ENCODE measurements at regions not wholly inside any gene's neighbourhood (a gene's known extent, or its start where the extent isn't known, plus 50 kb on each side); places are given as distances from the start of the nearest gene placed in this dataset.

DNA sequence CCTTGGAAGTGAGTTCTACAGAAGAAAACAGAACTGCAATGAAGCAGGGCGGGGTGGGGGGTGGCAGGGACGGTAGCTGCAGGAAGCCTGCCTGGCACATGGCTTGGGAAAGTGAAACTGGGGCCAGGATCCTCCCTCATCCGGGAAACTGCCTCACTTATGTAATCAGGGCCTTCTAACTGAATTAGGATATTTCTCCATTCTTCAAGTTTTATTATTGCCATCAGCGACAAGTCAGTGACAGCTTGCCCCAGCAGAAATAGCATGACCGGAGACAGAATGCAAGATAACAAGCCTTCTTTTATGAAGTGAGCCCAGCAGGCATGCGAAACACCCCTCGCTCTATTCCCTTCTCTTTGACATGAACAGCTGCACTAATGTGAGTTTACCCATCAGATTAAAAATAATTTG lies 77.5 kb upstream of the CACUL1 start:
- TF ChIP-seq, protein P1, sequence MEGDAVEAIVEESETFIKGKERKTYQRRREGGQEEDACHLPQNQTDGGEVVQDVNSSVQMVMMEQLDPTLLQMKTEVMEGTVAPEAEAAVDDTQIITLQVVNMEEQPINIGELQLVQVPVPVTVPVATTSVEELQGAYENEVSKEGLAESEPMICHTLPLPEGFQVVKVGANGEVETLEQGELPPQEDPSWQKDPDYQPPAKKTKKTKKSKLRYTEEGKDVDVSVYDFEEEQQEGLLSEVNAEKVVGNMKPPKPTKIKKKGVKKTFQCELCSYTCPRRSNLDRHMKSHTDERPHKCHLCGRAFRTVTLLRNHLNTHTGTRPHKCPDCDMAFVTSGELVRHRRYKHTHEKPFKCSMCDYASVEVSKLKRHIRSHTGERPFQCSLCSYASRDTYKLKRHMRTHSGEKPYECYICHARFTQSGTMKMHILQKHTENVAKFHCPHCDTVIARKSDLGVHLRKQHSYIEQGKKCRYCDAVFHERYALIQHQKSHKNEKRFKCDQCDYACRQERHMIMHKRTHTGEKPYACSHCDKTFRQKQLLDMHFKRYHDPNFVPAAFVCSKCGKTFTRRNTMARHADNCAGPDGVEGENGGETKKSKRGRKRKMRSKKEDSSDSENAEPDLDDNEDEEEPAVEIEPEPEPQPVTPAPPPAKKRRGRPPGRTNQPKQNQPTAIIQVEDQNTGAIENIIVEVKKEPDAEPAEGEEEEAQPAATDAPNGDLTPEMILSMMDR (IDR thresholded peaks at IDR 0.05) = no peak
- no peak for TF ChIP-seq POLR2A (IDR thresholded peaks at IDR 0.05)
- no peak for TF ChIP-seq EP300 (IDR thresholded peaks at IDR 0.05)
- no peak for TF ChIP-seq POLR2AphosphoS5 (IDR thresholded peaks at IDR 0.05)

All from gastroesophageal sphincter (tissue), 3 donors.